Activated CD4-positive, alpha-beta T cell treated with anti-CD3 and anti-CD28 coated beads, Interleukin-2, amount 50 U/mL, for 4 hours (primary cell): ENCODE measurements at regions not wholly inside any gene's neighbourhood (a gene's known extent, or its start where the extent isn't known, plus 50 kb on each side); places are given as distances from the start of the nearest gene placed in this dataset.
A peak's percentile ranks its signal among the peaks of the same experiment; 100 is the strongest.

ENCODE experiments used
- DNase-seq, 2 experiments: peaks; one replicate each; pipeline ENCODE4 v3.0.0-alpha.2; 2020

DNA sequence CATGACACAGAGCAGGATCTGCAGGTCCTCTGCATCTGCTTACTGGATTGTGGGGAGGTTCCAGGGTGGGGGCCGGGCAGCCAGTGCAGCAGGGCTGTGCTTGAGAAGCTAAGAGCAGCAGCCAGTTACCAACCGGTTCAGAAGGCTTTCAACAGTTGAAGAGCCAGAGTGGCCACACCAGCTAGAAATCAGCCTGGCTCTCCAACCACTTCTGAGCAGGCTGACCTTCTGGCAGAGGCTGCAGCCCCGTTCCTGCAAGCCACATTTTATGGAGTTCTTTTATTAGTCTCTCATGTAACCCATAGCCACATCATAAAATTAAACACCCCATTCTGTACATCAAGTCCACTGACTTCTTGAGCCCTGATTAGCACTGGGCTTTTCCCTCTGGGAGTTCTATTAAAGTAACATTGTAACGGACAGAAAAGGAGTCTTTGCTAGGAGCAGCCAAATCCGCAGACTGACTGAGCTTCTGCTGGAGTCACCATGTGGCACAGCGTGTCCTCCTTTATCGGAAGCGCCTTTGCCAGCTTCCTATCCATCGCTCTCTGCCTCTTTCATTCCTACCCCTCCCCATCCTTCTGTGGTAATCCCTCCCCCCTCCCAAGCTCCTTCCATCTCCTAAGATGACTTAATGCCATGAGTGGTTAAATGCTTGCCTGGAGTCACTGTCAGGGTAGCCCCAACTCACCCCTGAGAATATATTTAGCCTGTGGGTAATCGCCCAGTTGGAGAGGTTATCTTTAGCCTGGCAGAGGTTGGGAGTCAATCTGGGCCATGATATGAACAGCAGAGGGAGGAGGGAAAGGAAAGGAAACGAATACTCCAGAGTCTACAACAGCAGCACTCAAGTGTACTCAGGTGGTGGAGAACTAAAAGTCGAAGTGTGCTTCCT, 138.5 kb upstream of the HES1 start:
- DNase-seq = no peak

DNA sequence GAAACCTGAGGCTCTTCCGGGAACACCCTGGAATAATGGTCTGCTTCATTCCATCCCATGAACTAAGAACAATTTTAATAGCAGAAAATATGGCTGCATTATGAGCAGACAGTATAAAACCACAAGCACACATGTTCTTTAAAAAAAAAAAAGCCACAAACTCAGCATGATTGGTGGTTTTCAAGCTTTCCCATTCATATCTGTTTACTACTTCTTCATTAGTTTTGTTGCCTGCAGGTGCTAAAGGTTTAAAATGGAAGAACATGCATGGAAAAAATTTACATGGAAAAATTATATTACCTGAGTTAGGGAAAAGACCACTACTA, 137.9 kb upstream of the HES1 start:
- DNase-seq = no peak

DNA sequence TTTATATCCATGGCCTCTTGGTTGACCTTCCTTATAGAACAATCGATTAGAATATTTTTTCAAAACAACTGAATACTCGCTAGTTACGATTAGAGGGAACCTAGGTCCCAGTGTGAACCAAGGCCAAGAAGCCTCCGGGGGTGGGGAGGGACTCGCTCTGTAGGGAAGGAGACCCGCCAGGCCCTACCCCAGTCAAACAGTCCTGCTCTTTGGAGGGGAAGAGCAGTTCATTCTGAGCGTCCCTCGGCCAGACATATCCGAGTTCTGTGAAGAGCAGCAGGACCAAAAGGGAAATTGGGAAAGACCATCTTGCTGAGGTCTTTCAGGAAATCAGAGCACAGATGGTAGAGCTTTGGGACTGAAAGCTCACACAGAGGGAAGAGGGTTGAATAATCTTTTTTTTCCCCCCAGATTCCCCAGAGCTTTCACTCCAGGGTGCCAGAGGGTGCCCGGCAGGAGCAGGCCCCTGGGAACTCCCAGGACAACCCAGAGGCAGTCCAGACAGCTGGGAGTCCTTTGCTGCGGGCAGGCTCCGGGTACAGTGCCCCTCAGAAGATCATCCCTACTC, 137.2 kb upstream of the HES1 start:
- DNase-seq = no peak

DNA sequence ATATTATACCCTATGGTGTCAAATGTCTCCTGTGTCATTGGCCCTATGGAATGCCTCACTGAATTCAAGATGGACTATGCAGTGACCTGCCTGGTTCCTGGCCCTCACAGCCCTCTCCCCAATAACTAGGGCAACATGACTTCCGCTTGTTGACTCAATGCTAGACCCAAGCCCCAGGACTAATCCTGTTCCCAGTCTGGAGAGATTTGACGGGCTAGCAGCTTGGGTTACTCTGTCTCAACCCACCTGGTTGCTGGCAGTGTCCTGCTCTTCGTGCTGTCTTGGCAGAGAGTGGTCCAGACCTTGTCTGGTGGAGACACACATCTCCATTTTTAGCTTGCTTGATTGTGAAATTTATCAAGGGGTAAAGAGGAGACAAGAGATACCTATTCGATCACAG, 135.8 kb upstream of the HES1 start:
- no peak for DNase-seq

DNA sequence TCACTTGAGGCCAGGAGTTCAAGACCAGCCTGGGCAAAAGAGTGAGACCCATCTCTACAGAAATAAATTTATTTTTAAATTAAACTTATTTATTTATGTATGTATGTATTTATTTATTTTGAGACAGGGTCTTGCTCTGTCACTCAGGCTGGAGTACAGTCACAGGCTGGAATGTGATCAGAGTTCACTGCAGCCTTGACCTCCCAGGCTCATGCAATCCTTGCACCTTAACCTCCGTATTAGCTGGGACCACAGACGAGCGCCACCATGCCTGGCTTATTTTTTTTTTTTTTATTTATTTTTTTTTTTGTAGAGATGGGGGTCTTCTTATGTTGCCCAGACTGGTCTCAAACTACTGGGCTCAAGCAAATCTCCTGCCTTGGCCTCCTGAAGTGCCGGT, 135.2 kb upstream of the HES1 start:
- no peak for DNase-seq

DNA sequence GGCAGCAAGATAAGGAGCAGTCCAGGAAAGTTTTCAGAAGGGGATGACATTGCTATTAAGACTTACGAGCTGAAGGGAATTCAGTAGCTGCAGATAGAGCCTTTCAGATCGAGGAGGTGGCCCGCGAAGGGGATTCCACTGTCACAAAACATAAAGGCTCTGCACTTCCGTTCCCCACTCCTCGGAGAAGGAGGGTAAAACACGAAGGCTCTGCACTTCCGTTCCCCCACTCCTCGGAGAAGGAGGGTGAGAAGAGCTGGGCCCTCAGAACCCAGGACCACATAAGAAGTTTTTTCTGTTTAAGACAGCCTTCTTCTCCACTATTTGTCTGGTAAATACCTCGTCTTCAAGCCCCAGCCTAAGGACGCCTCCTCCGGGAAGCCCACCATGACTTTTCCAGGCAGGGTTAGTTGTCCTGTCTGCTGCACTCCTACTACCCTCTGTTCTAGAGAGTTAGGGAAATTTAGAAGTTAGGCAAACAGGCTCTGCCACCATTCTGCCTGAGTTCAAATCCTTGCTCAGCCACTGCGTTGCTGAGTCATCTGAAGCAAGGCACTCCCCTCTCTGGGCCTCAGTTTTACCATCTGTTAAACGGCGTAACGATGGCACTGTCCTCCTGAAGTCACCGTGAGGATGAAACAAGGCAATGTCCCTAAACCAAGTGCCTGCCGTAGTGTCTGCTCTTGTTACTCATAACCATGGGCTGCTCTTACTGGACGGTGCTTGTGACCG, 134.1 kb upstream of the HES1 start:
- no peak for DNase-seq

DNA sequence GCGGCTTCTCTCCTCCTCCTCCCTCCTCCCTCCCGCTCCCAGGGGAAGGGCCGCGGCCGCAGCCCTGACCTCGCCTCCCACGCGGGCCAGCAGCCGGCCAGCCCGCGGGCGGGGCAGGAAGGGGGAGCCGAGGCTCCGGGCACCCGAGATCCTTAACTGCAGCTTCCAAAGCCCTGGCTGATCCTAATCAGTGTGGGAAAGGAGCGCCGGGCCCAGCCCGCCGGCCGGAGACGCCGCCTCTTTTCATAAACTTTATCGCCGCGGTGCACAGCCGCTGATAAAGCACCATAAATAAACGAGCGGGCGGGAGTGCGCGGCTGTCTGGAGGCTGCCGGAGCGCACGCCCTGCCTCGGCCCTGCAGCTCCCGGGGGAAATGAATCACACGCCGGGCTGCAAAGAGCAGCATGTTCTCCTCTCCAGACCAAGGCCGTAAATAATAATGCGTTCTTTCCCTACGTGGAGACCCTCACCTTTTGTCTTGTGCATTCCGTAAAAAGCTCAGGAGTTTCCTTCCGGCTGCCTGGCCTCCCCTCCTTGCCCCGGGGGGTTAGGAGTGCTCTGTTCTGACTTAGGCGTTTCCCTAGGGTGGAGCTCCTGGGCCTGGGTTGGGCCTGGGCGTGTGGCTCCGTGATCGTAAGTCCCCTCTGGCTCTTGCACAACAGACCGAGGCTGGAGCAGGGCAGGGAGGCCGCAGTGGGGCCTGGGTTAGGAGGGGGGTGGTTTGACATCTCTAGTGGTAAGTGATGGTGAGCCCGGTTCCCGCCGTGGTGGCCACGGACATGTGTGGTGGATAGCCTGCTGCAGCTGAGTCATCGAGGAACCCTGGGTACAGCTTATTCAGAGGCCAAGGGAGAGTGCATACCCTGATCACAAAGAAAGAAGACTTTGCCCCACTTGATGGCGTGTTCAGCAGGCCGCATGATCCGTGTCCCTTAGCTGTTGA, 132.6 kb upstream of the HES1 start:
- peak; percentile 4 for DNase-seq

DNA sequence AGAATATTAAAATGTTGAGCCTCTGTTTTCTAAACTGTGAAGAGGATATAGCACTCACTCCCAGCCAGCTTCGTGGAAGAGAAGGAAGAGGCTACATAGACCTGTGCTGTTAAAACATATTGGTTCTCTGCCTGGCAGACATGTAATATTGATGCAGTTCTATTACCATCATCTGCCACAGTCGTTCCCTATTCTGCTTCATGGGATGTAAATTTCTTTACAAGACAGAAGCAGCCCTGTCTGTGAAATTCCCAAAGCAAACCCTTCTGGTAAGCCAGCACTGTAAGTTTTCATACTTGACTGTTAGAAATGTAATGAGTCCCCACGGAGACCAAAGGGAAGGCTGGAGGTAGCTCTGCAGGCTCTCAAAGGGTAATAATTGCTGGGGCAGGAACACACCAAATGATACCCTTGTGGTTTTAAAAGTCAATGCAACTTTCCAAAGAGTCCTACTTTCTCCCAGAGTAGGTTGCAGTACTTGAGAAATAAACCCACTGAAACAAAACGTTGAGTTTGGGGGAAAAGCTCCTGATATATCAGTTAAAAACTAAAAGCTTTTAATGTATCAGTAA, 129.9 kb upstream of the HES1 start:
- no peak for DNase-seq

DNA sequence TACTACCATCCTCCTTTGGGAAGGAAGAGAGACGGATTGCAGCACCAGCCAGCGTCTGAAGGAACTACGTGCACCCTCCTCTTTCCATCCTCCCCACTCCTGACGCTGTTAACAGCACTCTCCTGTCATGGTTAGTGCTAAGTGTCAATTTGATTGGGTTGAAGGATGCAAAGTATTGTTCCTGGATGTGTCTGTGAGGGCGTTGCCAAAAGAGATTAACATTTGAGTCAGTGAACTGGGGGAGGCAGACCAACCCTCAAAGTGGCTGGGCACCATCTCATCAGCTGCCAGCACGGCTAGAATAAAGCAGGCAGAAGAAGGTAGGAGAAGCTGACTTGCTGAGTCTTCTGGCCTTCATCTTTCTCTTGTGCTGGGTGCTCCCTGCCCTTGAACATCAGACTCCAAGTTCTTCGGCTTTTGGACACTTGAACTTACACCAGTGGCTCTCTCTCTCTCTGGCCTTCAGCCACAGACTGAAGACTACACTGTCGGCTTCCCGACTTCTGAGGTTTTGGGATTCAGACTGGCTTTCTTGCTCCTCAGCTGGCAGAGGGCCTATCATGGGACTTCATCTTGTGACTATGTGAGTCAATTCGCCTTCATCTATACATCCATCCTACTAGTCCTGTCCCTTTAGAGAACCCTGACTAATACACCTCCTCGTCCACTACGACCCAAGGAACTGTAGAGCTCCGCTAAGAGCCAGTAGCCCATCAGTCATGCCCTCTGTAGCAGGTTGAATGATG, 128.2 kb upstream of the HES1 start:
- no peak for DNase-seq

DNA sequence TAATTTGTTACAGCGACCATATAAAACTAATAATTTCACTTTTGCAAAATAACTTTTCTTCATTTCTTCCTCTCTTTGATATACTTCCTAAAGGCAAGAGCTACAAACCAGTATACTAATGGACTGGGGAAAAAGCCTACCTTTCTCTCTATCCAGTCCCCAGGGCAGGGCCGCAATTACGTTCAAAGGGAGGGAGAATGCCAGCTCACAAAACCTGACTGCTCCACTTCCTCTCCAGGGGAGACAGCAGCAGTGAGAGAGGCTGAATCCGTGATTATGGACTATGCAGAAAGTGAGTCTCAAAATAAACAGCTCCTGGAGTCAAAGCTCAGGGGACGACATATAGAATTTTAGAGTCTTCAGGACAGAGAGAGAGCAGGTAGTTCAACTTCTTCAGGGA, 126.9 kb upstream of the HES1 start:
- no peak for DNase-seq

DNA sequence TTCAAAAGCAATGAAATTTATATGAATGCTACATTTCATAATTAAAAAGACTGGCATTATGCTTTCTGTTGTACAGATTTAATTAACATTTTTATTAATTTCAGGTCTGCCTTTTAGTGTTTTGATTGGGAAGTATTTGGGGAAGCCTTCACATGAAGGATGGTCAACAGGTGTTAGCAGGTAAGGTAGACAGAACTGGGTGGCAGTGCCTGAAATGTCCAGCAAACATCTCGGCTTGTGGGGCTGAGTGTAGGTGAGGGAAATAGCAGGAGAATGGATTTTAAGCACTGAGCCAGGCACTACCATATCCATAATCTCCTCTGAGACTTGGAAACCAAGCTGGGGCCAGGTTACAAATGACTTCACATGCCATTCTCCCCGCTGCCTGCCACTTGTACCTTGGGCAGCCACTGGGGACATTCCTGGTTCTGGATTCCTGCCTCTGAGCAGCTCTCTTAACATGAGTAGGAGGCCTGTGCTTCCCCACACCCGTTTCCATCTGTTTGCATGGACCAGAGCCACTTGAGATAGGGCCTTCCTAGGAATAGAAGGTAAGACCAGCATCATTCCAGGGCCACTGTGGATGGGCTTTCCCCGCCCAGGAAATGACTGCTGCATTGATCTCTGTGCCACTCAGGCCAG, 125.9 kb upstream of the HES1 start:
- no peak for DNase-seq

DNA sequence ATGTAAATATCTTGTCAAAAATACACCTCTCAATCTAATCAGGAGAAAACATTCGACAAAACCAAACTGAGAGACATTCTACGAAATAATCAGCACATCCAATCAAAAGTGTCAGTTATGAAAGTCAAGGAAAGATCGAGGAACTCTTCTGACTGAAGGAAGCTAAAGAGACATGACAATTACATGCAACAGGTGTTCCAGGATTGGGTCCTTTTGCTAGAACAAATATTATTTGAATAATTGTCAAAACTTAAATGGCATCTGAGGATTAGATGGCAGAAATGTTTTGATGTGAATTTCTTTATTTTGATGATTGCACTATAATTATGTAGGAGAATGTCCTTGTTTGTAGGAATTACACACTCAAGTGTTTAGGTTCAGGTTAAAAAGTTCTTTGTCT, 124.1 kb upstream of the HES1 start:
- no peak for DNase-seq

DNA sequence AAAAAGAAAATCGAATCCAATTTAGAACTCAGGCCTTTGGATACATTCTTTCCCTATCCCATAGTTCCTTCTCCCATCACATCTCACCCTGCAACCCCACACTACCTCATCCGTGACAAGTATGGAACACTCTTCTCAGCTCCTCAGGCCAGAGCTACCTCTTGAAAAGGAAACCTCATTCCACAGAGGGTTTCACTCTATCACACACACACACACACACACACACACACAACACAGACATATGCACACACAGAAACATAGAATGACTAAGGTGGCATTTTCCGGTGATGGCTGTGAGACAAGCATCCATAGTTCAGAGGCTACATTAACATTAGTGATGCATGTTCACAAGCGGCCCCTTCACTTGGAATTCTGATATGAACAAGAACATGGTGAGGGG, 122.0 kb upstream of the HES1 start:
- no peak for DNase-seq

DNA sequence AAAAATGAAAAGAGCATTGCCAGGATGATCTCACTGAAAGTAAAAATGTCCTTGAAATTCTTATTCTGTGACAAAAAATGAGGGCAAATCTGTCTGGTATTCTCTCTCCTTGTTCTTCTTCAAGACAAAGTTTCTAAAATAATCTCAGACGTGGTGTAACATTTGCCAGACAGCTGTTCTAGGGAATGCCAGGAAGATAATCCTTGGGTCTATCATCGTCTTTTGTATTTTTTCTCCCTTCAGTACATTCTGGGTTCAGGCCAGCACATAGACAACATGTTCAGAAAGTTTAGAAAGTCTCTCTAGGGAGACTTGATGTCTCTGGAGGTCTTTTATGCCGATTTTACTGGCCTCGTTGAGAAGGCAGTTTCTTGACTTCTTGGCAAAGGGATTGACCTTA, 121.2 kb upstream of the HES1 start:
- no peak for DNase-seq

DNA sequence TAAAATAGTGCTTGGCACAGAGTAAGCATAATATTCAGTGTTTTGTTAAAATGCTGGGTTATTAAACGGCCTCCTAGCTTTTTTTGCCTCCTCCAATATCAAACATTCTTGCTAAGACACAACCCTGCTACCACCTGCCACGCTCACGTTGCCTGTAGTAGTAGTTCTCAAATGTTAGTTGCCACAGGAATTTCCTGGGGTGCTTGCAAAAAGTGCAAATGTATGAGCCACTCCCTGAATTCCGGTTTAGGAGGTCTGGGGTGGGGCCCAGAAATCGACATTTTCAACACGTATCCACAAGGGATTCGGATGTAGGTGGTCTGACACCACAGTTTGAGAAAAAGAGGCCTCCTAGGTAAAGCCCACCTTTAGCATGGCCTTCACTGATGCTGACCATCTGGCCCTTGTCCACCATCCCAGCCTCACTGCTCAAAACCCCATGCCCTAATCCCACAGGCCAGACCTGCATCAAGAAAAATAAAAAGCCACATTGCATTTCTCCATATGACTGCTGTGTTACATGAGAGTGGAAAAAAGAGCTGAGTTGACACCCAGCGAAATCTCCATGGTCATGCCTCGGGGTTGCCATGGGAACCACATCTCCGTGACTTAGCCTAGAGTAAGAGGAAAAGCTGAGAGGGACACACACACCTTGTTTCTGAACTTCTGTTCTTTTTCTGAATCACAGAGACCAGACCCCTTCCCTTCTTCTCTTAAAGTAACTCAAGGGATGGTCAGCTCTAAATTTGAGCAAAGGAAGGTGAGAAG, 116.4 kb upstream of the HES1 start:
- DNase-seq = no peak

DNA sequence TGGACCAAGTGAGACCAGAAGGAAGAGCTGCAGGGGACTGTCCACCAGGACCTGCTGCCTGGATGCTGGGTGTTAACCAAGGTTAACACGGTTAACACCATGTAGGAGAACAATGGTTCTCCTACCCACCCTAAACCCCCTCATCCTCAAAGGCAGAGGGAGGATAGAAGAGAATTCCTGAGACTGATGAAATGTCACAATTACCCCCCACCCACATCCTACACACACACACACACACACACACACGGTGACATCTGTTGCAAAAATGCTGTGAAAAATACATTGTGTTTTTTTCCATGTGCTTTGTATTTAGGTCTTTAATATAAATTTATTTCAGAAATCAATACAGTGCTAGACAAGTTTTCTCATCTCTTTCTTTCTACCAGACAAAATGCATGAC, 113.9 kb upstream of the HES1 start:
- no peak for DNase-seq

DNA sequence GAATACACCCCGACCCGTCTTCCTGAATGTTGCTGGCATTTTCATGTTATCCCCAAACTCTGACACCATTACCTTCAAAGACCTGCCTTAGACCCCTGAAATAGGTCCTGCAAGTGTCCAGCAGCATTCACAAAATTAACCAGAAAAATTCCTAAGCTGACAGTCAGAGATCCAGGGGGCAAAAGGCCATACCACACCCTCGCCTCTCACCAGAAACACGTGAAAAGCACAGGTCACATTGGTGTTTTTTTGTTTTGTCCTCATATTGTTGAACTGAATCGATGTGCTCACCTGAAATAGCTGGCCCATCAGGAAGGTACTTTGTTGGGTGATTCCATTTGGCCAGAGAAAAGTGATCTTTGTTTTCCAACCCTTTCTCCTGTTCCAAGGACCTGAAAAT, 113.1 kb upstream of the HES1 start:
- DNase-seq = no peak

DNA sequence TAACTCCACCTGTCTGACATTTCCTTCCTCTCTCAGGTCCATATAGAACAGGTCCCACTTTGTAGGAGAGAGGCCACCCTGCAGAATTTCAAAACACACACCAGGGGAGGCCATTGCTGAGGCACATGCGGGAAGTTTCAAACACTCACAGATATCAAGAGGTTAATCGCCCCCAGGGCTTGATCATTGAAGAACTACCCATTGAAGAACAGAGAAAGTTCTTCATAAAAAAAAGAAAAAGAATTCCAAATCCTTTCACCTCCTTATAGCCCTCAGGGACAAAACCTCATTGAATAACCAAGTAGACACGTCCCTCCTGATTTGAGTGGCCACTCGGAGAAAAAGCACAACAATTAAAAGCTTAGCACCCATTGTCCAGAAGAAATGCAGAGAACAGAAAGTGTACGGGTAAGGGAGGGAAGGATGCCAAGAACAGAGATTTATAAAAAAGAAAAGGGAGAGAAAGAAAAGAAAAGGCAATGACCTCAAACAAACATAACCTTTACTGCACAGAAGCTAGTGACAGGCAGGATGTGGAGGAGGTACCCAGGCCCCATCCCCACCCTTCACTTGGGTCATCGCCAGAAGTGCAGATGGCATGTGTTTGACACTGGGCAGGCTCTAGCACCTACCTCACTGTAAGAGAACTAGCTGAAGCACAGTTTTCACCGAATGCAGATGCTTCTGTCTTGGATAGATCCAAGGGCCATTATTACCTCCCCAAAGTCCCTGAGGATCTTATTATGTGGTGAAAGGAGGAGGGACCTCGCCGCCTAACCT, 112.3 kb upstream of the HES1 start:
- DNase-seq = no peak

DNA sequence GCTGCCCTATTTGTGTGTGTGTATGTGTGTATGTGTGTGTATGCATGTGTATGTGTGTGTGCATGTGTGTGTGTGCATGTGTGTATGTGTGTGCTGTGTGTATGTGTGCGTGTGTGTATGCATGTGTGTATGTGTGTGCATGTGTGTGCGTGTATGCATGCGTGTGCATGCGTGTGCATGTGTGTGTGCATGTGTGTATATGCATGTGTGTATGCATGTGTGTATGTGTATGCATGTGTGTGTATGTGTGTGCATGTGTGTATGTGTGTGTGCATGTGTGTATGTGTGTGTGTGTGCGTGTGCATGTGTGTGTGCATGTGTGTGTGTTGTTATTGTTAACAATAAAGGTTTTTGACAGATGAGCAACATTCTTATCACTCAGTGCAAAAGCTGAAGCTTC, 110.8 kb upstream of the HES1 start:
- no peak for DNase-seq

DNA sequence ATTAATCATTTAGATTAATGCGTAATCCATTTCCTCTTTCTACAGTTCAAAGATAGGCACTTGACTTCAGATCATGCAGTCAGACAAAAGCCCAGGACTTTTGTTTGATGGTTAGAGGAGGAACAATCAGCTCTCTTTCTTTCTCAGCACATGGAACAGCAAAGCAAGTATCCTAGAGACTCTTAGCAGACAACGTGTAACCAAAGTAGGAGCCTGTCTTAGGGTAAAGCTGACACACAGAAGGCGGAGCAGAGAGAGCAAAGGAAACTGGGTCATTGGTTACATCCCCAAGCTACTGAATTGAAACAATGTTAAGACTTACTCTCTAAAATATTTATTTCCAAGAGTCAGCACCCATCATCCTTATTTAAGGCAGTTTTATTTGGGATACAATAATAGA, 110.0 kb upstream of the HES1 start:
- DNase-seq = no peak
